D721Med (cell line): ENCODE measurements at regions not wholly inside any gene's neighbourhood (a gene's known extent, or its start where the extent isn't known, plus 50 kb on each side); places are given as distances from the start of the nearest gene placed in this dataset.

Experiments used
- DNase-seq: peaks from one replicate; pipeline ENCODE4 v3.0.0; 2011; ENCODE audit warnings: low spot score; ENCODE audit not compliant: insufficient read length
- FAIRE-seq: peaks from 2 replicates; lab custom pipeline; 2011; peaks lifted over from hg19 to GRCh38; lab: Jason Lieb, UNC
- TF ChIP-seq, protein P1 (sequence below): IDR thresholded peaks from 2 replicates; pipeline ENCODE4 v1.5.1; 2012; ENCODE audit warnings: mild to moderate bottlenecking, control low read depth; ENCODE audit not compliant: insufficient read depth; ENCODE audit errors: missing control alignments

DNA sequence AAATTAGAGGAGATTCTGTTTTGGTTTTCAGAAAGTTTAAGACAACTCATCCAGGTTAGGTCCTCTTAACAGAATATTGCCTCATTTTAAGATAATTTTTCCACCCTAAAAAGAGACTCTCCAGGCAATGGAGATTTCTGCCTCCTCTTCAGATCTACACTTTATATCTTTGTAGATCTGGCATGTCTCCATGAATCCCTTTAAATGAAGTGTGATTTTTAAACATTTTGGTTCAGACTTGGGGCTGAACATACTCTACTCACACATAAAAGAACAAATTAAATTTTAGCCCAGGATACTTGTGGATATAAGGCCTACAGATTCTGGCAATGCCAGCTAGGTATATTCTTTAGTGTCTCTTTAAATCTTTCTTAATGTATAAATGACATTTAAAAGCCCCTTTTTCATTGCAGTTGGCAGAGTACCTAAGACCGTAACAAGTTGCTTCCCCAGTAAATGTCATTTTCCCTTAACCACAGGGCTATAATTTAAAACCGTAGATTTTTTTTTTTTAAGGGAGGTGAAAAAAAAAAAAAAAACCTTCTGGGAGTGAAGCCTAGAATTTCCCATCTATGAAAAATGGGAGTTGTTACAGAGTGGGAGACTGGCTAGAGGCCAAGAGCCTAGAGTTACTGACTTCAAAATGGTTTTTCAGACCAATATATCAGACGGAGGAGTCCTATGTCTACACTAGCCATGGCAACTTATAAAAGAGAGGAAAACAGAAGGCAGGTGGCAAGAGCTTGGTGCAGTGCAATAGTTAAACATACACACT is 207.8 kb upstream of the TARS1 start:
- no peak for FAIRE-seq
- TF ChIP-seq, protein P1, sequence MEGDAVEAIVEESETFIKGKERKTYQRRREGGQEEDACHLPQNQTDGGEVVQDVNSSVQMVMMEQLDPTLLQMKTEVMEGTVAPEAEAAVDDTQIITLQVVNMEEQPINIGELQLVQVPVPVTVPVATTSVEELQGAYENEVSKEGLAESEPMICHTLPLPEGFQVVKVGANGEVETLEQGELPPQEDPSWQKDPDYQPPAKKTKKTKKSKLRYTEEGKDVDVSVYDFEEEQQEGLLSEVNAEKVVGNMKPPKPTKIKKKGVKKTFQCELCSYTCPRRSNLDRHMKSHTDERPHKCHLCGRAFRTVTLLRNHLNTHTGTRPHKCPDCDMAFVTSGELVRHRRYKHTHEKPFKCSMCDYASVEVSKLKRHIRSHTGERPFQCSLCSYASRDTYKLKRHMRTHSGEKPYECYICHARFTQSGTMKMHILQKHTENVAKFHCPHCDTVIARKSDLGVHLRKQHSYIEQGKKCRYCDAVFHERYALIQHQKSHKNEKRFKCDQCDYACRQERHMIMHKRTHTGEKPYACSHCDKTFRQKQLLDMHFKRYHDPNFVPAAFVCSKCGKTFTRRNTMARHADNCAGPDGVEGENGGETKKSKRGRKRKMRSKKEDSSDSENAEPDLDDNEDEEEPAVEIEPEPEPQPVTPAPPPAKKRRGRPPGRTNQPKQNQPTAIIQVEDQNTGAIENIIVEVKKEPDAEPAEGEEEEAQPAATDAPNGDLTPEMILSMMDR = no peak
- no peak for DNase-seq

- DNase-seq (no peak), FAIRE-seq (no peak)
- TF ChIP-seq, protein P1 = no peak
Measured at GRCh38 chr5:33235304-33235703, 205.5 kb upstream of the TARS1 start.

- TF ChIP-seq, protein P1 = no peak
- DNase-seq (no peak), FAIRE-seq (no peak)
Measured at GRCh38 chr5:33235824-33236223, 204.9 kb upstream of the TARS1 start.

- FAIRE-seq (no peak), DNase-seq (no peak)
- TF ChIP-seq, protein P1 = no peak
Measured at GRCh38 chr5:33237471-33237870, 203.3 kb upstream of the TARS1 start.

- TF ChIP-seq, protein P1 = no peak
- FAIRE-seq (no peak), DNase-seq (no peak)
Measured at GRCh38 chr5:33238826-33239695, 201.7 kb upstream of the TARS1 start.

- DNase-seq (no peak), FAIRE-seq (no peak)
- TF ChIP-seq, protein P1 = no peak
Measured at GRCh38 chr5:33240558-33240957, 200.2 kb upstream of the TARS1 start.
